Stimulated activated CD8-positive, alpha-beta memory T cell treated with anti-CD3 and anti-CD28 coated beads, Interleukin-4, amount 100 ng/mL, for 48 hours (primary cell): ENCODE measurements at regions not wholly inside any gene's neighbourhood (a gene's known extent, or its start where the extent isn't known, plus 50 kb on each side); places are given as distances from the start of the nearest gene placed in this dataset.

ENCODE experiments used
- DNase-seq: peaks from one replicate; pipeline ENCODE4 v3.0.0-alpha.2; 2020

GRCh38 chr2:61721382-61721781 lies 132.5 kb downstream of the FAM161A start:
- DNase-seq: no peak

GRCh38 chr2:61720911-61721310 lies 132.9 kb downstream of the FAM161A start:
- no peak for DNase-seq

GRCh38 chr2:61718965-61719364 lies 134.9 kb downstream of the FAM161A start:
- no peak for DNase-seq

GRCh38 chr2:61715506-61715905 lies 138.4 kb downstream of the FAM161A start:
- DNase-seq: no peak

- DNase-seq: no peak
Observed at GRCh38 chr2:61714210-61714609, 139.7 kb downstream of the FAM161A start.

GRCh38 chr2:61713457-61713856 lies 140.4 kb downstream of the FAM161A start:
- no peak for DNase-seq

- no peak for DNase-seq
Observed at GRCh38 chr2:61712060-61712459, 141.8 kb downstream of the FAM161A start.

- DNase-seq: no peak
Observed at GRCh38 chr2:61710711-61711110, 143.1 kb downstream of the FAM161A start.

GRCh38 chr2:61707984-61708852 lies 145.6 kb downstream of the FAM161A start:
- no peak for DNase-seq

GRCh38 chr2:61705625-61706024 lies 148.2 kb downstream of the FAM161A start:
- DNase-seq: no peak

- DNase-seq: no peak
Observed at GRCh38 chr2:61704364-61704763, 149.5 kb downstream of the FAM161A start.

- DNase-seq: no peak
Observed at GRCh38 chr2:61702088-61702467, 151.8 kb downstream of the FAM161A start.

GRCh38 chr2:61700464-61700863 lies 153.4 kb downstream of the FAM161A start:
- no peak for DNase-seq

- DNase-seq: peak; percentile 93
Observed at GRCh38 chr2:61694312-61695274, 156.4 kb upstream of the XPO1 start.

- DNase-seq: no peak
Observed at GRCh38 chr2:61693744-61694143, 155.6 kb upstream of the XPO1 start.

GRCh38 chr2:61690078-61690596 lies 152.0 kb upstream of the XPO1 start:
- no peak for DNase-seq

- DNase-seq: no peak
Observed at GRCh38 chr2:61689568-61689967, 151.4 kb upstream of the XPO1 start.

- DNase-seq: no peak
Observed at GRCh38 chr2:61688369-61689334, 150.5 kb upstream of the XPO1 start.

- no peak for DNase-seq
Observed at GRCh38 chr2:61679096-61679495, 140.9 kb upstream of the XPO1 start.

- no peak for DNase-seq
Observed at GRCh38 chr2:61677942-61678341, 139.8 kb upstream of the XPO1 start.

- no peak for DNase-seq
Observed at GRCh38 chr2:61677306-61677705, 139.2 kb upstream of the XPO1 start.

GRCh38 chr2:61675204-61675603 lies 137.0 kb upstream of the XPO1 start:
- no peak for DNase-seq
